HepG2 (cell line): ENCODE measurements at regions not wholly inside any gene's neighbourhood (a gene's known extent, or its start where the extent isn't known, plus 50 kb on each side); places are given as distances from the start of the nearest gene placed in this dataset.

ENCODE experiments used
- ATAC-seq: fragments of 200-7000 bp; cut with Tn5 transposase; 3 replicates; pipeline ENCODE4 v1.9.1; 2020; ENCODE audit warnings: mild to moderate bottlenecking, moderate library complexity
- BruUV-seq: library from RNA; stranded (reverse); fragments of 400-500 nt; replicated peaks from 2 replicates; lab custom pipeline; 2021; lab: Mats Ljungman, UMichigan
- CTCF ChIA-PET: fragments of 300-600 bp; formaldehyde crosslinking; extraction: SDS; loops from one replicate; lab custom pipeline; 2021; ENCODE audit warnings: low total read pairs, inconsistent platforms, low intra/inter-chr PET ratio; lab: Yijun Ruan, JAX
- POLR2A ChIA-PET: fragments of 350-600 bp; sonication (Branson Sonifier 250); formaldehyde crosslinking; loops from one replicate; lab custom pipeline; 2020; ENCODE audit warnings: antibody characterized with exemption, inconsistent platforms; lab: Yijun Ruan, JAX
- DNase-seq: peaks from one replicate; pipeline ENCODE4 v3.0.0-alpha.2; 2015; ENCODE audit warnings: low spot score
- FAIRE-seq: peaks from 3 replicates; lab custom pipeline; 2011; peaks lifted over from hg19 to GRCh38; lab: Jason Lieb, UNC
- H2AFZ ChIP-seq: one replicate; pipeline ENCODE4 v1.6.1; 2011; ENCODE audit warnings: low read length, inconsistent platforms
- H3K27ac ChIP-seq: fragments of 300-600 bp; 3 replicates; pipeline ENCODE4 v1.8.0; 2011; ENCODE audit warnings: mixed run types, mild to moderate bottlenecking, mixed read lengths, low read length, inconsistent platforms; ENCODE audit not compliant: insufficient read depth; ENCODE audit errors: extremely low read length
- H3K27me3 ChIP-seq, 2 experiments: fragments of 200-600 bp in 1 of 2; 2 replicates in 1 of 2; 3 replicates in 1 of 2; pipeline versions ENCODE4 v1.6.0 to v1.8.0; 2011; ENCODE audit warnings: low read length in 2 of 2, mild to moderate bottlenecking in 2 of 2, moderate library complexity in 2 of 2, inconsistent platforms in 1 of 2; ENCODE audit not compliant: insufficient read depth in 2 of 2, control insufficient read depth in 1 of 2
- H3K36me3 ChIP-seq, 2 experiments: fragments of 200-600 bp in 1 of 2; replicated peaks in 1 of 2; 2 replicates in 1 of 2; 3 replicates in 1 of 2; pipeline versions ENCODE4 v1.5.1 to v1.8.0; 2011; ENCODE audit warnings: low read length in 2 of 2, inconsistent platforms in 1 of 2; ENCODE audit not compliant: insufficient read depth in 2 of 2, control insufficient read depth in 1 of 2
- H3K4me1 ChIP-seq: 2 replicates; pipeline ENCODE4 v1.5.1; 2012; ENCODE audit warnings: low read length, inconsistent platforms; ENCODE audit not compliant: insufficient read depth
- H3K4me2 ChIP-seq: 2 replicates; pipeline ENCODE4 v1.6.0; 2011; ENCODE audit warnings: low read depth, low read length, inconsistent platforms
- H3K4me3 ChIP-seq, 3 experiments: fragments of 200-600 bp in 1 of 3; sonication (generic), shearing (Covaris generic) in 1 of 3; replicated peaks in 1 of 3; 2 replicates each; pipeline ENCODE4 v1.5.1; 2011 to 2016; ENCODE audit warnings: low read length in 3 of 3, inconsistent platforms in 2 of 3, low read depth in 2 of 3, mild to moderate bottlenecking in 2 of 3, control low read depth in 1 of 3, mixed read lengths in 1 of 3; ENCODE audit not compliant: insufficient read depth in 1 of 3
- H3K79me2 ChIP-seq: one replicate; pipeline ENCODE4 v1.6.1; 2011; ENCODE audit warnings: low read length, inconsistent platforms; ENCODE audit not compliant: insufficient read depth
- H3K9ac ChIP-seq: 2 replicates; pipeline ENCODE4 v1.6.0; 2011; ENCODE audit warnings: mild to moderate bottlenecking, low read depth, low read length, inconsistent platforms; ENCODE audit not compliant: insufficient read depth
- H3K9me3 ChIP-seq: 2 replicates; pipeline ENCODE4 v1.5.1; 2012; ENCODE audit warnings: mild to moderate bottlenecking, low read length
- H4K20me1 ChIP-seq: 2 replicates; pipeline ENCODE4 v1.6.0; 2011; ENCODE audit warnings: inconsistent platforms, mild to moderate bottlenecking, low read length, moderate library complexity; ENCODE audit not compliant: insufficient read depth
- GABPA ChIP-seq, 2 experiments: IDR thresholded peaks; 2 replicates each; pipeline ENCODE4 v1.6.1; 2011 to 2016; ENCODE audit warnings: low read depth in 2 of 2, low read length in 1 of 2, missing biosample characterization in 1 of 2, missing genetic modification characterization in 1 of 2
- HOXA3 ChIP-seq: sonication (generic); formaldehyde crosslinking; IDR thresholded peaks from 2 replicates; pipeline ENCODE4 v1.5.0; 2020; ENCODE audit warnings: missing genetic modification reagents
- HOXA9 ChIP-seq: sonication (generic); formaldehyde crosslinking; IDR thresholded peaks from 2 replicates; pipeline ENCODE4 v1.8.1; 2022; ENCODE audit warnings: missing genetic modification reagents, mild to moderate bottlenecking, moderate library complexity, borderline replicate concordance
- NR2C2 ChIP-seq: sonication (generic); formaldehyde crosslinking; IDR thresholded peaks from 2 replicates; pipeline ENCODE4 v1.4.0; 2020; ENCODE audit warnings: missing genetic modification reagents, mild to moderate bottlenecking, moderate library complexity, borderline replicate concordance
- POLR2AphosphoS2 ChIP-seq: IDR thresholded peaks from 2 replicates; pipeline ENCODE4 v1.6.1; 2011; ENCODE audit warnings: low read depth, low read length, improper control_type of control experiment
- RNF2 ChIP-seq: fragments of 450-650 bp; conservative IDR thresholded peaks from 2 replicates; pipeline ENCODE4 v1.6.1; 2016; ENCODE audit warnings: low read depth
- SKI ChIP-seq: fragments of 450-650 bp; IDR thresholded peaks from one replicate; pipeline ENCODE4 v1.6.1; 2018; ENCODE audit warnings: mild to moderate bottlenecking; ENCODE audit not compliant: partially characterized antibody
- STAT5B ChIP-seq: sonication (generic); formaldehyde crosslinking; IDR thresholded peaks from 2 replicates; pipeline ENCODE4 v1.4.0; 2020; ENCODE audit warnings: missing genetic modification reagents
- ZNF101 ChIP-seq: sonication (generic); formaldehyde crosslinking; IDR thresholded peaks from 2 replicates; pipeline ENCODE4 v1.4.0; 2020; ENCODE audit warnings: mild to moderate bottlenecking, low read depth, missing genetic modification reagents, borderline replicate concordance
- ZNF232 ChIP-seq: sonication (generic); formaldehyde crosslinking; IDR thresholded peaks from 2 replicates; pipeline ENCODE4 v1.4.0; 2020; ENCODE audit warnings: missing genetic modification reagents, borderline replicate concordance
- ZNF563 ChIP-seq: sonication (generic); formaldehyde crosslinking; IDR thresholded peaks from 2 replicates; pipeline ENCODE4 v1.8.0; 2022; ENCODE audit warnings: mild to moderate bottlenecking, moderate library complexity, missing genetic modification reagents
- ZNF780A ChIP-seq: sonication (generic); formaldehyde crosslinking; IDR thresholded peaks from 2 replicates; pipeline ENCODE4 v1.8.0; 2022; ENCODE audit warnings: mild to moderate bottlenecking, missing genetic modification reagents, moderate library complexity
- WGBS: methylation state at CpG from one replicate; pipeline ENCODE4 v1.1.6; 2017; ENCODE audit warnings: low lambda C conversion rate; 5-methylcytosine and 5-hydroxymethylcytosine counted together
- in situ Hi-C: cut with HindIII; loops from 2 replicates; pipeline ENCODE4 v1.10.0; 2017; ENCODE audit warnings: low pct_unique_long_range_greater_than_20kb; ENCODE audit not compliant: extremely low pct_ligation_motif_present
- intact Hi-C: fragments of 100-400 bp; cut with micrococcal nuclease; formaldehyde crosslinking; loops from one replicate; pipeline ENCODE4 v1.10.0; 2022; ENCODE audit not compliant: unreplicated experiment
- TF ChIP-seq, protein P1 (sequence below): IDR thresholded peaks from 2 replicates; pipeline ENCODE4 v1.6.1; 2012; ENCODE audit warnings: low read depth, low read length, improper control_type of control experiment
- TF ChIP-seq, protein P2 (sequence below): sonication (generic); formaldehyde crosslinking; IDR thresholded peaks from 2 replicates; pipeline ENCODE4 v1.5.0; 2020; ENCODE audit warnings: missing genetic modification reagents
- TF ChIP-seq, protein P3 (sequence below): sonication (generic); formaldehyde crosslinking; IDR thresholded peaks from 2 replicates; pipeline ENCODE4 v1.5.0; 2020; ENCODE audit warnings: mild to moderate bottlenecking, low read depth, missing genetic modification reagents, borderline replicate concordance

DNA sequence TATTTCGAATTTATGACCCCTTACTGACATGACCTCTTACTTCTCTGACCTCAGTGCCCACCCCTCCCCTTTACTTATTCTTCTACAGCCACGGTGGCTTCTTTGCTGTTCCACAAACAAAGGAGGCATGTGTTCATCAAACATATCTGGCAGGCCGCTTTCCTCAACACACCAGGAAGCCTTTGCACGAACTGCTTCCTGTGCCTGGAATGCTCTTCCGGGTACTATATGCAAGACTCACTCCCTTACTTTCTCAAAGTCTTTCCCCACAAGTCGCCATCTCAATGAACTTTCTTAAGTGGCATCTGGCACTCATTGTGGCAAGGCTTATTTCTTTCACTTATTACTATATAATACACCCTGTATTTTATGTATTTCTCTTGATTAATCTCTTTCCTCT lies 351.5 kb upstream of the DDX53 start:
- Histone ChIP-seq H2AFZ (no peak overlapping the region), H3K9me3 (no peaks in the 10 kb centered on the region), H3K4me2 (no peak overlapping the region), H3K27me3 (no peaks in the 10 kb centered on the region), H3K27ac (no peak overlapping the region)
- CTCF ChIA-PET: no interaction called here
- BruUV-seq: no TSS peak
- no peak for ATAC-seq
- WGBS: 2% methylated on average over 6 of the region's 6 CpGs
- intact Hi-C loops: no loop called here
- in situ Hi-C loops: no loop called here
- TF ChIP-seq POLR2AphosphoS2 (no peak), GABPA (IDR thresholded peaks at IDR 0.05; ENCODE audit: low read depth, low read length) (no peak; the same call in 1 of the 2 replicates), GABPA (CRISPR knock-in tag; IDR thresholded peaks at IDR 0.05; ENCODE audit: low read depth) (peak; percentile 60; the same call in 1 of the 2 replicates), ZNF232 (CRISPR knock-in tag) (no peak), ZNF563 (CRISPR knock-in tag) (no peak), NR2C2 (CRISPR knock-in tag) (0 out of 2 replicates have a peak, but pooled peaks have one; percentile 31), ZNF780A (CRISPR knock-in tag) (no peak), SKI (no peak), RNF2 (no peak), STAT5B (CRISPR knock-in tag) (no peak), HOXA9 (CRISPR knock-in tag) (no peak), ZNF101 (CRISPR knock-in tag) (no peak), HOXA3 (no peak)
- TF ChIP-seq, protein P1, sequence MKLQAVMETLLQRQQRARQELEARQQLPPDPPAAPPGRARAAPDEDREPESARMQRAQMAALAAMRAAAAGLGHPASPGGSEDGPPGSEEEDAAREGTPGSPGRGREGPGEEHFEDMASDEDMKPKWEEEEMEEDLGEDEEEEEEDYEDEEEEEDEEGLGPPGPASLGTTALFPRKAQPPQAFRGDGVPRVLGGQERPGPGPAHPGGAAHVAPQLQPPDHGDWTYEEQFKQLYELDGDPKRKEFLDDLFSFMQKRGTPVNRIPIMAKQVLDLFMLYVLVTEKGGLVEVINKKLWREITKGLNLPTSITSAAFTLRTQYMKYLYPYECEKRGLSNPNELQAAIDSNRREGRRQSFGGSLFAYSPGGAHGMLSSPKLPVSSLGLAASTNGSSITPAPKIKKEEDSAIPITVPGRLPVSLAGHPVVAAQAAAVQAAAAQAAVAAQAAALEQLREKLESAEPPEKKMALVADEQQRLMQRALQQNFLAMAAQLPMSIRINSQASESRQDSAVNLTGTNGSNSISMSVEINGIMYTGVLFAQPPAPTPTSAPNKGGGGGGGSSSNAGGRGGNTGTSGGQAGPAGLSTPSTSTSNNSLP: no peak
- TF ChIP-seq, protein P2, sequence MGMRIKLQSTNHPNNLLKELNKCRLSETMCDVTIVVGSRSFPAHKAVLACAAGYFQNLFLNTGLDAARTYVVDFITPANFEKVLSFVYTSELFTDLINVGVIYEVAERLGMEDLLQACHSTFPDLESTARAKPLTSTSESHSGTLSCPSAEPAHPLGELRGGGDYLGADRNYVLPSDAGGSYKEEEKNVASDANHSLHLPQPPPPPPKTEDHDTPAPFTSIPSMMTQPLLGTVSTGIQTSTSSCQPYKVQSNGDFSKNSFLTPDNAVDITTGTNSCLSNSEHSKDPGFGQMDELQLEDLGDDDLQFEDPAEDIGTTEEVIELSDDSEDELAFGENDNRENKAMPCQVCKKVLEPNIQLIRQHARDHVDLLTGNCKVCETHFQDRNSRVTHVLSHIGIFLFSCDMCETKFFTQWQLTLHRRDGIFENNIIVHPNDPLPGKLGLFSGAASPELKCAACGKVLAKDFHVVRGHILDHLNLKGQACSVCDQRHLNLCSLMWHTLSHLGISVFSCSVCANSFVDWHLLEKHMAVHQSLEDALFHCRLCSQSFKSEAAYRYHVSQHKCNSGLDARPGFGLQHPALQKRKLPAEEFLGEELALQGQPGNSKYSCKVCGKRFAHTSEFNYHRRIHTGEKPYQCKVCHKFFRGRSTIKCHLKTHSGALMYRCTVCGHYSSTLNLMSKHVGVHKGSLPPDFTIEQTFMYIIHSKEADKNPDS (CRISPR knock-in tag): no peak
- TF ChIP-seq, protein P3, sequence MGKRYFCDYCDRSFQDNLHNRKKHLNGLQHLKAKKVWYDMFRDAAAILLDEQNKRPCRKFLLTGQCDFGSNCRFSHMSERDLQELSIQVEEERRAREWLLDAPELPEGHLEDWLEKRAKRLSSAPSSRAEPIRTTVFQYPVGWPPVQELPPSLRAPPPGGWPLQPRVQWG: no peak
- TF ChIP-seq, all 625 proteins: peak for 2
- no peaks in the 10 kb centered on the region for H3K36me3 ChIP-seq
- no peaks in the 10 kb centered on the region for H4K20me1 ChIP-seq
- DNase-seq: no peak
- POLR2A ChIA-PET: no interaction called here
- FAIRE-seq: no peak
- no peak overlapping the region for H3K4me3 ChIP-seq
- no peaks in the 10 kb centered on the region for H3K79me2 ChIP-seq
- no peak overlapping the region for H3K9ac ChIP-seq
- H3K4me1 ChIP-seq: no peaks in the 10 kb centered on the region
